ENCODE measurements at regions not wholly inside any gene's neighbourhood (a gene's known extent, or its start where the extent isn't known, plus 50 kb on each side); places are given as distances from the start of the nearest gene placed in this dataset.
A peak's percentile ranks its signal among the peaks of the same experiment; 100 is the strongest.

DNA sequence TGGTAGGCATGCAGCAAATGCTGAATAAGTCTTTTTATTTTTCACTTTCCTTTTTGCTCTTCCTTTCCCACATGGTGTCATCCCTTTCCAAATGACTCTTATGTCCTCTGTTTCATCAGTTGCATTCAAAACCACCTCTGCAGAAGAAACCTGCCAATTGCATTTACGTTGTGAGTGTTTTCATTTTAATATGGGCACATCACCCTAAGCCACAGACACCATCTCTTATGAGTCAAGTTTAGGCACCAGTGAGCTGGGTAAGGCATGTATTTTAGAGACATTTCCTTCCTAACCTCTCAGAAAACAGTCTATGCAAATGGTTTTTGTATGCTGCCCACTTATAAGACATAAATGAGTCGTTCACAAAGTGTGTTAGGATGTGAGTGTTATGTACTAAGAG lies 223.3 kb upstream of the ADAMTS9 start:
- Histone ChIP-seq H3K36me3 (ENCODE audit: control insufficient read depth in 3 of 3, insufficient read depth in 2 of 3, low read depth in 1 of 3, low read length in 3 of 3) (no peaks in the 10 kb centered on the region), H3K27me3 (ENCODE audit: control insufficient read depth in 3 of 3, insufficient read depth in 3 of 3, low read length in 3 of 3) (no peaks in the 10 kb centered on the region), H3K4me1 (ENCODE audit: control insufficient read depth in 3 of 3, insufficient read depth in 2 of 3, low read depth in 1 of 3, low read length in 2 of 3) (no peaks in the 10 kb centered on the region), H3K4me3 (ENCODE audit: low read depth in 1 of 3, low read length in 3 of 3) (no peak overlapping the region), H3K27ac (ENCODE audit: low read depth in 1 of 3, low read length in 2 of 3) (no peak overlapping the region), H3K9me3 (ENCODE audit: control insufficient read depth in 2 of 2, insufficient read depth in 1 of 2, low read depth in 1 of 2, low read length in 1 of 2) (no peaks in the 10 kb centered on the region)
- FAIRE-seq (no peak), DNase-seq (no peak)
- 60 to 79% (median 76%) methylated on average over 2 of the region's 2 CpGs for WGBS, 3 donors

DNA sequence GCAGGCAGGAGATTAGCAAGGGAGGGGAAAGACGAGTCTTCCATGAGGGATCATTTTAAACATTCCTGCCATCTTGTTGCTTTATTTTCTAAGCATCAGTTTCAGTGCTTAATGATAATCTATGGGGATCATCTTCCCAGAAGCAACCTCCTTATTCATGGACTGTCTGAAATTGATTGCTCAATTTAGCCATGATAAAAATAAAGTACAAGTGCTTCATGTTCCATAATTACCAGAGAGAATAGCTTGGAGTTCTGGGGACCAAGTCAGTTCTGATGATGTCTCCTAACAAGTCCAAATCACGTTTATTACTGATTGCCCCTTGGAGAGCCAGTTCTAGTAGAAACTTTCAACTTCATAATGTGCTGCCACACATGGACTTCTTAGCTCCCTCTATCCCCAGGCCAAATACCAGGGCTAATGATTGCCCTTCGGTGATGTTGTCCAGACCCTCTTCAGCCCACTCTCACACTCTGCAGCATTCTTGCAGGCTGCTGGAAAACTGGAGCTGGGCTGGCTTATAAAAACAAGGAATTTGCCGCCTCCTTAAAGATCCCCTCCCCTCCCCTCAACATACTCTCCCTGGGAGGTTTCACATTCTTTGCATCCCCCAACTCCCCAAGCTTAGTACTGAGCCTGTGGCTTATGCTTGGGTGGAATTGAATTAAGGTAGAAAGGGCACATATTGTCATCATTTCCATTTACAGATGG lies 222.1 kb upstream of the ADAMTS9 start:
- WGBS, 3 donors, result 86 to 90% (median 86%) methylated on average over 4 of the region's 4 CpGs
- H3K27me3 ChIP-seq (ENCODE audit: control insufficient read depth in 3 of 3, insufficient read depth in 3 of 3, low read length in 3 of 3), result no peaks in the 10 kb centered on the region
- no peak for DNase-seq
- no peaks in the 10 kb centered on the region for H3K36me3 ChIP-seq (ENCODE audit: control insufficient read depth in 3 of 3, insufficient read depth in 2 of 3, low read depth in 1 of 3, low read length in 3 of 3)
- no peaks in the 10 kb centered on the region for H3K4me1 ChIP-seq (ENCODE audit: control insufficient read depth in 3 of 3, insufficient read depth in 2 of 3, low read depth in 1 of 3, low read length in 2 of 3)
- no peaks in the 10 kb centered on the region for H3K9me3 ChIP-seq (ENCODE audit: control insufficient read depth in 2 of 2, insufficient read depth in 1 of 2, low read depth in 1 of 2, low read length in 1 of 2)
- no peak overlapping the region for H3K4me3 ChIP-seq (ENCODE audit: low read depth in 1 of 3, low read length in 3 of 3)
- H3K27ac ChIP-seq (ENCODE audit: low read depth in 1 of 3, low read length in 2 of 3), result no peak overlapping the region
- FAIRE-seq, result no peak

DNA sequence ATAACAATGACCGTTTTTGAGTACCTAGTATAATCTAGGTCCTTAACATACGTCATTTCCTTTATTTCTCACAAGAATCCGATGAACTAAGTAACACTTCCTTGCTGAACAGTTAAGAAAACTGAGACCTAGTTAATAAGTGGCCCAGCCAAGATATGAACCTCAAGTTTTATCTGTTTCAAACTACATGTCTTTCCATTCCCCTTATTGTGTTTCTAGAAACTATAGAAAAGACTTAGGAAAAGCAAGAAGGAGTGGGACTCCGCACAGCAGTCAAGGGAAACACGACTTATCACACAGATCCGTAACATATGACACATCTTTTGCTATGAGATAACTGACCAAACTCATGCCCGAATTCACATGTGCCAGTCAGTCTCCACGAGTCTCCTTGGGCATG lies 221.2 kb upstream of the ADAMTS9 start:
- Histone ChIP-seq H3K27me3 (ENCODE audit: control insufficient read depth in 3 of 3, insufficient read depth in 3 of 3, low read length in 3 of 3) (no peaks in the 10 kb centered on the region), H3K9me3 (ENCODE audit: control insufficient read depth in 2 of 2, insufficient read depth in 1 of 2, low read depth in 1 of 2, low read length in 1 of 2) (no peaks in the 10 kb centered on the region), H3K4me3 (ENCODE audit: low read depth in 1 of 3, low read length in 3 of 3) (no peak overlapping the region), H3K36me3 (ENCODE audit: control insufficient read depth in 3 of 3, insufficient read depth in 2 of 3, low read depth in 1 of 3, low read length in 3 of 3) (no peaks in the 10 kb centered on the region), H3K27ac (ENCODE audit: low read depth in 1 of 3, low read length in 2 of 3) (peak overlapping the region in 1 of 3 donors; percentile 18), H3K4me1 (ENCODE audit: control insufficient read depth in 3 of 3, insufficient read depth in 2 of 3, low read depth in 1 of 3, low read length in 2 of 3) (no peaks in the 10 kb centered on the region)
- DNase-seq, result no peak
- WGBS, 3 donors, result 60 to 75% (median 74%) methylated on average over 8 of the region's 8 CpGs
- FAIRE-seq, result no peak

GRCh38 chr3:64908251-64908685 lies 220.5 kb upstream of the ADAMTS9 start:
- DNase-seq (peak in 1 of 2 donors; percentile 10), FAIRE-seq (no peak)
- 7 to 48% (median 28%) methylated on average over 5 of the region's 5 CpGs for WGBS, 3 donors
- H3K36me3 ChIP-seq (ENCODE audit: control insufficient read depth in 3 of 3, insufficient read depth in 2 of 3, low read depth in 1 of 3, low read length in 3 of 3), result no peaks in the 10 kb centered on the region
- H3K27me3 ChIP-seq (ENCODE audit: control insufficient read depth in 3 of 3, insufficient read depth in 3 of 3, low read length in 3 of 3), result no peaks in the 10 kb centered on the region
- no peaks in the 10 kb centered on the region for H3K4me1 ChIP-seq (ENCODE audit: control insufficient read depth in 3 of 3, insufficient read depth in 2 of 3, low read depth in 1 of 3, low read length in 2 of 3)
- H3K27ac ChIP-seq (ENCODE audit: low read depth in 1 of 3, low read length in 2 of 3), result peak overlapping the region in 1 of 3 donors; percentile 73
- no peak overlapping the region for H3K4me3 ChIP-seq (ENCODE audit: low read depth in 1 of 3, low read length in 3 of 3)
- H3K9me3 ChIP-seq (ENCODE audit: control insufficient read depth in 2 of 2, insufficient read depth in 1 of 2, low read depth in 1 of 2, low read length in 1 of 2), result no peaks in the 10 kb centered on the region

- no peak overlapping the region for H3K27ac ChIP-seq (ENCODE audit: low read depth in 1 of 3, low read length in 2 of 3)
- H3K27me3 ChIP-seq (ENCODE audit: control insufficient read depth in 3 of 3, insufficient read depth in 3 of 3, low read length in 3 of 3), result no peaks in the 10 kb centered on the region
- H3K9me3 ChIP-seq (ENCODE audit: control insufficient read depth in 2 of 2, insufficient read depth in 1 of 2, low read depth in 1 of 2, low read length in 1 of 2), result no peaks in the 10 kb centered on the region
- FAIRE-seq (no peak), DNase-seq (no peak)
- WGBS, 3 donors, result 88 to 95% (median 94%) methylated on average over 7 of the region's 7 CpGs
- H3K36me3 ChIP-seq (ENCODE audit: control insufficient read depth in 3 of 3, insufficient read depth in 2 of 3, low read depth in 1 of 3, low read length in 3 of 3), result no peaks in the 10 kb centered on the region
- no peak overlapping the region for H3K4me3 ChIP-seq (ENCODE audit: low read depth in 1 of 3, low read length in 3 of 3)
- H3K4me1 ChIP-seq (ENCODE audit: control insufficient read depth in 3 of 3, insufficient read depth in 2 of 3, low read depth in 1 of 3, low read length in 2 of 3), result no peaks in the 10 kb centered on the region
Observed at GRCh38 chr3:64905906-64906410, 218.2 kb upstream of the ADAMTS9 start.

DNA sequence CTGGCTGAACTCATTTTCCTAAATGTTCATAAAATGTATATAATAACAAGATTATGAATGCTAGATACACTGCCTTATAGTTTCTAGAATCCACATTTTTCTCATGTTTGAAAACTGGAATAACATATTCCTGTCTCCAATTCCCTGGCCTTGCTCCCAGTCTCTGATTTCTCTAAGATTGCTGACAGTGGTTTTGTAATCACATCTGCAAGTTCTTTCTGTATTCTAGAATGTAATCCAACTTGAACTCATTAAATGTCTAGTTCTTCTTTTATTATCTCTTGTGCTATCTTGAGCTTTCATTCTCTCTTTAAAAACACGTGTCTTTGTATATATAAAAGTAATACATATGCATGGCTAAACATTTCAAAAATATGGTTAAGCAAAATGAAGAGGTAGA lies 215.2 kb upstream of the ADAMTS9 start:
- Histone ChIP-seq H3K27ac (ENCODE audit: low read depth in 1 of 3, low read length in 2 of 3) (no peak overlapping the region), H3K36me3 (ENCODE audit: control insufficient read depth in 3 of 3, insufficient read depth in 2 of 3, low read depth in 1 of 3, low read length in 3 of 3) (no peaks in the 10 kb centered on the region), H3K27me3 (ENCODE audit: control insufficient read depth in 3 of 3, insufficient read depth in 3 of 3, low read length in 3 of 3) (no peaks in the 10 kb centered on the region), H3K4me1 (ENCODE audit: control insufficient read depth in 3 of 3, insufficient read depth in 2 of 3, low read depth in 1 of 3, low read length in 2 of 3) (no peaks in the 10 kb centered on the region), H3K9me3 (ENCODE audit: control insufficient read depth in 2 of 2, insufficient read depth in 1 of 2, low read depth in 1 of 2, low read length in 1 of 2) (no peaks in the 10 kb centered on the region), H3K4me3 (ENCODE audit: low read depth in 1 of 3, low read length in 3 of 3) (no peak overlapping the region)
- FAIRE-seq (no peak), DNase-seq (no peak)
- 49 to 69% (median 57%) methylated on average over 1 of the region's 1 CpG for WGBS, 3 donors

GRCh38 chr3:64901986-64902516 lies 214.3 kb upstream of the ADAMTS9 start:
- Histone ChIP-seq H3K27ac (ENCODE audit: low read depth in 1 of 3, low read length in 2 of 3) (no peak overlapping the region), H3K27me3 (ENCODE audit: control insufficient read depth in 3 of 3, insufficient read depth in 3 of 3, low read length in 3 of 3) (no peaks in the 10 kb centered on the region), H3K4me3 (ENCODE audit: low read depth in 1 of 3, low read length in 3 of 3) (no peak overlapping the region), H3K36me3 (ENCODE audit: control insufficient read depth in 3 of 3, insufficient read depth in 2 of 3, low read depth in 1 of 3, low read length in 3 of 3) (no peaks in the 10 kb centered on the region), H3K4me1 (ENCODE audit: control insufficient read depth in 3 of 3, insufficient read depth in 2 of 3, low read depth in 1 of 3, low read length in 2 of 3) (no peaks in the 10 kb centered on the region), H3K9me3 (ENCODE audit: control insufficient read depth in 2 of 2, insufficient read depth in 1 of 2, low read depth in 1 of 2, low read length in 1 of 2) (no peaks in the 10 kb centered on the region)
- WGBS, 3 donors, result 55 to 91% (median 70%) methylated on average over 3 of the region's 3 CpGs
- DNase-seq (no peak), FAIRE-seq (no peak)

DNA sequence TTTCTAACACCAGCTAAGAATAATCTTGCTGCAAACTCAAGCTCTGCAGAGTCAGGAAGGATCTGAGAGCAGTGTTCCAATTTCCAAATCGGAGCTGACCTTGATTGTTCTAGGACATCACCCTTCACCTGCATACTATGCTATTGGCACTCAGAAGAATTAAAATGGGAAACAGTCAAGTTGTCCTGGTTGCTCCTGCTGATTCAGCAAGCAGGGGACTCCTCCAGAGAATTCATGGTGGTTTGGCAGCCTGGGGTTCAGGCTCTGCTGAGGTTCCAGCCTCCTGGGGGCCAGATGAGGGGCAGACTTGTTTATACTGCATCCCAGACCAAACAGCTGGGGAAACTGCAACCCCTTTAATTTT lies 213.7 kb upstream of the ADAMTS9 start:
- Histone ChIP-seq H3K27ac (ENCODE audit: low read depth in 1 of 3, low read length in 2 of 3) (no peak overlapping the region), H3K36me3 (ENCODE audit: control insufficient read depth in 3 of 3, insufficient read depth in 2 of 3, low read depth in 1 of 3, low read length in 3 of 3) (no peaks in the 10 kb centered on the region), H3K4me3 (ENCODE audit: low read depth in 1 of 3, low read length in 3 of 3) (no peak overlapping the region), H3K9me3 (ENCODE audit: control insufficient read depth in 2 of 2, insufficient read depth in 1 of 2, low read depth in 1 of 2, low read length in 1 of 2) (no peaks in the 10 kb centered on the region), H3K4me1 (ENCODE audit: control insufficient read depth in 3 of 3, insufficient read depth in 2 of 3, low read depth in 1 of 3, low read length in 2 of 3) (no peaks in the 10 kb centered on the region), H3K27me3 (ENCODE audit: control insufficient read depth in 3 of 3, insufficient read depth in 3 of 3, low read length in 3 of 3) (no peaks in the 10 kb centered on the region)
- 56 to 70% (median 60%) methylated on average over 1 of the region's 1 CpG for WGBS, 3 donors
- no peak for FAIRE-seq
- DNase-seq, result no peak

All from small intestine (tissue), 7 donors.